Tibial nerve (tissue), 4 donors: ENCODE measurements at regions not wholly inside any gene's neighbourhood (a gene's known extent, or its start where the extent isn't known, plus 50 kb on each side); places are given as distances from the start of the nearest gene placed in this dataset.

Experiments used
- DNase-seq, 2 donors: peaks; one replicate each; pipeline ENCODE4 v3.0.0-alpha.2; 2019; ENCODE audit warnings: low spot score in 2 of 2
- H3K27ac ChIP-seq, 4 donors: fragments of 200-600 bp; sonication (generic) in 3 of 4; one replicate each; pipeline ENCODE4 v1.5.1; 2017 to 2019; ENCODE audit warnings: mild to moderate bottlenecking in 1 of 4
- H3K27me3 ChIP-seq, 2 donors: fragments of 200-600 bp; sonication (generic) in 1 of 2; one replicate each; pipeline versions ENCODE4 v1.5.1 to v1.6.0; 2017 to 2019
- H3K36me3 ChIP-seq, 3 donors: fragments of 200-600 bp; sonication (generic); one replicate each; pipeline ENCODE4 v1.5.1; 2018 to 2019
- H3K4me1 ChIP-seq, 4 donors: fragments of 200-600 bp; sonication (generic) in 3 of 4; one replicate each; pipeline ENCODE4 v1.5.1; 2017 to 2019
- H3K4me3 ChIP-seq, 4 donors: fragments of 200-600 bp; sonication (generic) in 3 of 4; one replicate each; pipeline ENCODE4 v1.5.1; 2017 to 2019; ENCODE audit warnings: mild to moderate bottlenecking in 1 of 4, moderate library complexity in 1 of 4
- H3K9me3 ChIP-seq, 4 donors: fragments of 200-600 bp; sonication (generic) in 3 of 4; one replicate each; pipeline ENCODE4 v1.5.1; 2017 to 2019
- EP300 ChIP-seq, 2 donors: sonication (generic); formaldehyde crosslinking; IDR thresholded peaks; one replicate each; pipeline ENCODE4 v1.6.1; 2017; ENCODE audit warnings: antibody characterized with exemption in 2 of 2, mild to moderate bottlenecking in 1 of 2
- POLR2A ChIP-seq, 2 donors: fragments of 450-650 bp; IDR thresholded peaks; one replicate each; pipeline ENCODE4 v1.6.1; 2017; ENCODE audit warnings: antibody characterized with exemption in 2 of 2, mild to moderate bottlenecking in 2 of 2, moderate library complexity in 2 of 2
- WGBS, 2 donors: methylation state at CpG; one replicate each; pipeline ENCODE4 v1.1.5; 2018; 5-methylcytosine and 5-hydroxymethylcytosine counted together
- TF ChIP-seq, protein P1 (sequence below), 5 experiments: fragments of 200-600 bp in 3 of 5; fragments of 450-650 bp in 2 of 5; sonication (generic) in 3 of 5; IDR thresholded peaks; one replicate each; pipeline ENCODE4 v1.5.1; 2016 to 2019; ENCODE audit warnings: antibody characterized with exemption in 5 of 5, mild to moderate bottlenecking in 3 of 5, moderate library complexity in 2 of 5

DNA sequence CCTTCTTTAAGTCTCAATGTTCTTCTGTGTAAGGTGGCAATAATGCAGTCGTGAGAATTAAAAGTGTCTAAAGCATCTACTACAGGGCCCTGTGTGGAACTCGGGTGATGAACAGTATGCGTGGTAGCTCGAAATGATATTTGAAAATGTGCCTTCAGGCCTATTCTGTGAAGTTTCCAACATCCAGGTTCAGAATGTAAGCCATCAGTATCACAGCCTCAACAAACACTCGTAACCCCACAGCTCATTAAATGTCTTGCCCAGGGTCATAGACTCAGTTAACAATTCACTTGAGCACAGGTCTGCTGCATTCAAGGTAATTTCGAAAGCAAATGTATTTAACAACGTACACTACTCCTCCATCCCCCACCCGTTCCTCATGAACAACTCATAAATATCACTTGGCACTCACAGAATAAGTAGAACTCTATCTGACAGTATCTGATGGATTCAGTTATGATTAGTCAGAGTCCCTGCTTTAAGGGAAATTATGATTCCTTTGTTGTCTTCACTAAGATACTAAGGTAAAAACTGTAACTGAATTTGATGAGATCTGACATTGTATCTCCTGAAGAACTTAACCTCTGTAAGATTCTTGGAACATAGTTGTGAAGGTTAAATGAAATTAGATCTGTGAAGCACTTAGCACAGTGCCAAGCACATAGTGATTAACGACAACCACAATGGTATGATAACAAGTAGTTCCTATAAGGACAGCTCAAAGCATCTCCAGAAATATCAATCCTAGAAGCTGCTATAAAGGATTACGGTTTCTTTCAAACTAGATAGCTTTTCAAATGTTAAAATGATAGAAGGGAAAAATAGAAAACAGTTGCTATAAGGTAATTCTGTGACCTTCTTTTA, 642.3 kb downstream of the TBL1XR1 start:
- Histone ChIP-seq H3K4me1 (no peaks in the 10 kb centered on the region), H3K4me3 (no peak overlapping the region), H3K27me3 (no peaks in the 10 kb centered on the region), H3K36me3 (no peaks in the 10 kb centered on the region), H3K27ac (no peak overlapping the region), H3K9me3 (no peaks in the 10 kb centered on the region)
- no peak for DNase-seq
- 81 to 87% methylated on average over 10 of the region's 10 CpGs for WGBS, 2 donors
- TF ChIP-seq EP300 (IDR thresholded peaks at IDR 0.05) (no peak), POLR2A (IDR thresholded peaks at IDR 0.05) (no peak)
- TF ChIP-seq, protein P1, sequence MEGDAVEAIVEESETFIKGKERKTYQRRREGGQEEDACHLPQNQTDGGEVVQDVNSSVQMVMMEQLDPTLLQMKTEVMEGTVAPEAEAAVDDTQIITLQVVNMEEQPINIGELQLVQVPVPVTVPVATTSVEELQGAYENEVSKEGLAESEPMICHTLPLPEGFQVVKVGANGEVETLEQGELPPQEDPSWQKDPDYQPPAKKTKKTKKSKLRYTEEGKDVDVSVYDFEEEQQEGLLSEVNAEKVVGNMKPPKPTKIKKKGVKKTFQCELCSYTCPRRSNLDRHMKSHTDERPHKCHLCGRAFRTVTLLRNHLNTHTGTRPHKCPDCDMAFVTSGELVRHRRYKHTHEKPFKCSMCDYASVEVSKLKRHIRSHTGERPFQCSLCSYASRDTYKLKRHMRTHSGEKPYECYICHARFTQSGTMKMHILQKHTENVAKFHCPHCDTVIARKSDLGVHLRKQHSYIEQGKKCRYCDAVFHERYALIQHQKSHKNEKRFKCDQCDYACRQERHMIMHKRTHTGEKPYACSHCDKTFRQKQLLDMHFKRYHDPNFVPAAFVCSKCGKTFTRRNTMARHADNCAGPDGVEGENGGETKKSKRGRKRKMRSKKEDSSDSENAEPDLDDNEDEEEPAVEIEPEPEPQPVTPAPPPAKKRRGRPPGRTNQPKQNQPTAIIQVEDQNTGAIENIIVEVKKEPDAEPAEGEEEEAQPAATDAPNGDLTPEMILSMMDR (IDR thresholded peaks at IDR 0.05) = no peak

DNA sequence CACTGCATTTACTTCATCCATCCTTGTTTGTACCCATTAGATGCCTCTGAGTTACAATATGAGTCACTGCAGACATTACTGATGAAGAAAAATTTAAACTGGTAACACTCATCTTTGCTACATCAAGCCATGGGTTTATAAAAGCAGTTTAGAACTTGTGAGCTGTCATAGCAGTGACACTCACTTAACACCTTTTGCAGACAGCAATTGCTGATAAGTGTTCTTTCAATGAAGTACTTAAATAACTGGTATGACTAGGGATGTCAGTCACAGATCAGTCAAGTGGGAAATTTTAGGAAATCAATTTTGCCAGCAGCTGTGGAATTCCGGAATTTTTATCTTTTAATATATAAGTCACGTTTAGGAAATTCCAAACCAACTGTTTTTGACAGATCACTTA, 643.0 kb downstream of the TBL1XR1 start:
- Histone ChIP-seq H3K9me3 (no peaks in the 10 kb centered on the region), H3K4me1 (no peaks in the 10 kb centered on the region), H3K27me3 (no peaks in the 10 kb centered on the region), H3K4me3 (no peak overlapping the region), H3K36me3 (no peaks in the 10 kb centered on the region), H3K27ac (no peak overlapping the region)
- TF ChIP-seq EP300 (IDR thresholded peaks at IDR 0.05) (no peak), POLR2A (IDR thresholded peaks at IDR 0.05) (no peak)
- TF ChIP-seq, protein P1 (IDR thresholded peaks at IDR 0.05) = no peak
- 77 to 88% methylated on average over 2 of the region's 2 CpGs for WGBS, 2 donors
- no peak for DNase-seq

DNA sequence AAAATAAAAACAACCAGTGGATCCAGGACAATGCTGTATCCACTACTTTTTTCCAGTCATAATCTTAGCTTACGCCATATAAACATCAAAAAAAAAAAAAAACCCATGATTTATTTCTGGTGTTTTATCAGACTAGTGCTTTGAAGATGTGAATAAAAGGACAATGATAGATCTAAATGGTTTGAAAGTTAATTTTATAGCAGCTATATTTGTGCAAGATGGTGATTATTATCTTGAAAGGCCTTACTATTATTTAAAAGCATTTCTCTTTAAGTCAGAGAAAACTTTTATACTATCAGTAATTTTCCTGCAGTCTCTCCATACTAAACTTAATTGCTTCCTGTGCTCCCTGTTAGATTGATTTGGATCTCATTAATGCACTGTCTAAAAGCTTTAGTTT, 670.3 kb downstream of the TBL1XR1 start:
- 85 to 92% methylated on average over 1 of the region's 1 CpG for WGBS, 2 donors
- peaks cover 0 to 12% (median 0%) of the 10 kb centered on the region in 4 donors for H3K9me3 ChIP-seq
- no peak for TF ChIP-seq EP300 (IDR thresholded peaks at IDR 0.05)
- TF ChIP-seq POLR2A (IDR thresholded peaks at IDR 0.05) = no peak
- TF ChIP-seq, protein P1 (IDR thresholded peaks at IDR 0.05) = no peak
- H3K4me3 ChIP-seq = no peak overlapping the region
- H3K4me1 ChIP-seq = no peaks in the 10 kb centered on the region
- no peak overlapping the region for H3K27ac ChIP-seq
- no peak for DNase-seq
- no peaks in the 10 kb centered on the region for H3K36me3 ChIP-seq
- H3K27me3 ChIP-seq = no peaks in the 10 kb centered on the region

DNA sequence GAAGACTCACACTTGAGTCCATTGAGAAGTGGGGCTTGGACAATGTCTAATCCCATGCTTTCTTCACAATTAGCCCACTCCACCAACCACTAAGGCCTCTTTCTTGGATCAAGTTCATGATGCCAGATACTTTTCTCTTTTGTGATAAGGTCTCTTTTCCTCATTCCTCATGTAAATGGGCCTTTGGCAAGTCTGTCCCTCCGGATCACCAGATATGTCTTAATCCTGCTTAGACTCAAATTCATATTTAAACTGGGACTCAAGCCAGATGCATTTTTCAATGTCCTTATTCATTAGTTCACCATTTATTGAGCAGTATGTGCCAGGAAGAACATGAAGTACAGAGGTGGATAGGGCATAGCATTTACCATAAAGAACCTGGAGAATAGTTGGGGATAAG, 671.1 kb downstream of the TBL1XR1 start:
- Histone ChIP-seq H3K9me3 (peaks cover 0 to 12% (median 0%) of the 10 kb centered on the region in 4 donors), H3K36me3 (no peaks in the 10 kb centered on the region), H3K27me3 (no peaks in the 10 kb centered on the region), H3K27ac (no peak overlapping the region), H3K4me1 (no peaks in the 10 kb centered on the region), H3K4me3 (no peak overlapping the region)
- TF ChIP-seq, protein P1 (IDR thresholded peaks at IDR 0.05) = no peak
- TF ChIP-seq EP300 (IDR thresholded peaks at IDR 0.05) (no peak), POLR2A (IDR thresholded peaks at IDR 0.05) (no peak)
- no peak for DNase-seq
- WGBS, 2 donors = 50 to 57% methylated on average over 1 of the region's 1 CpG

DNA sequence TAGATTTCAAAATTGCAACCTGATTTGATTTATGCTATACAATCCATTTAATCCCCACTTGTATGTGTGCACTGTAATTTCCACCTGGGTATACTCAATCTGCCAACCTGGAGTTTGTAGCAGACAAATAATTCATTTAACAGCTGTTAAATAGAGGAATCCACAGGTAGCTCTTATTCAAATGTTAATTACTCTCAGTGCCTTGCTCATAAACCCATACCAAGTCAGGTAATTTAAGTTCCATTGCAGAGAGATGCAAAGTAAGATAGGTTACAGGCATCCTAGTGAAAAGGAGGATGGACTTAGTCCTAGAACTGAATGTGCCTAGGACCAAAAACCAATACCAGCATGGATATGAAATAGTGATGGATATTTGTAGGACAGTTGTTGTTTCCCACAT, 674.2 kb downstream of the TBL1XR1 start:
- H3K27me3 ChIP-seq = no peaks in the 10 kb centered on the region
- no peak for DNase-seq
- H3K4me3 ChIP-seq = no peak overlapping the region
- no peak for TF ChIP-seq EP300 (IDR thresholded peaks at IDR 0.05)
- TF ChIP-seq, protein P1 (IDR thresholded peaks at IDR 0.05) = no peak
- no peak for TF ChIP-seq POLR2A (IDR thresholded peaks at IDR 0.05)
- H3K9me3 ChIP-seq = no peaks in the 10 kb centered on the region
- H3K4me1 ChIP-seq = no peaks in the 10 kb centered on the region
- no peak overlapping the region for H3K27ac ChIP-seq
- H3K36me3 ChIP-seq = no peaks in the 10 kb centered on the region
